ENCODE measurements at regions not wholly inside any gene's neighbourhood (a gene's known extent, or its start where the extent isn't known, plus 50 kb on each side); places are given as distances from the start of the nearest gene placed in this dataset.
"Not testable (repeated sequence)": the region's sequence is repeated elsewhere in the genome, so short reads cannot be mapped to it uniquely, and the experiment has no call there.

- DNase-seq (ENCODE audit: low spot score): no peak
These were observed 293.2 kb downstream of the FGFR2 start for GRCh38 chr10:121305066-121305465.

- DNase-seq (ENCODE audit: low spot score): no peak
These were observed 292.0 kb downstream of the FGFR2 start for GRCh38 chr10:121306159-121306673.

GRCh38 chr10:121307411-121307980, 290.7 kb downstream of the FGFR2 start:
- DNase-seq (ENCODE audit: low spot score): no peak

GRCh38 chr10:121308020-121308419, 290.2 kb downstream of the FGFR2 start:
- DNase-seq (ENCODE audit: low spot score): no peak

- DNase-seq (ENCODE audit: low spot score): no peak
These were observed 289.1 kb downstream of the FGFR2 start for GRCh38 chr10:121309164-121309563.

GRCh38 chr10:121310151-121310711, 288.0 kb downstream of the FGFR2 start:
- DNase-seq (ENCODE audit: low spot score): no peak

- no peak for DNase-seq (ENCODE audit: low spot score)
These were observed 286.3 kb downstream of the FGFR2 start for GRCh38 chr10:121311812-121312443.

- DNase-seq (ENCODE audit: low spot score): no peak
These were observed 285.7 kb downstream of the FGFR2 start for GRCh38 chr10:121312587-121312986.

- no peak for DNase-seq (ENCODE audit: low spot score)
These were observed 284.9 kb downstream of the FGFR2 start for GRCh38 chr10:121313119-121313875.

GRCh38 chr10:121316432-121316831, 281.8 kb downstream of the FGFR2 start:
- DNase-seq (ENCODE audit: low spot score): no peak

GRCh38 chr10:121317374-121317773, 280.9 kb downstream of the FGFR2 start:
- DNase-seq (ENCODE audit: low spot score): no peak

GRCh38 chr10:121322046-121322445, 276.2 kb downstream of the FGFR2 start:
- no peak for DNase-seq (ENCODE audit: low spot score)

- DNase-seq (ENCODE audit: low spot score): no peak
These were observed 275.5 kb downstream of the FGFR2 start for GRCh38 chr10:121322776-121323175.

GRCh38 chr10:121323443-121323842, 274.8 kb downstream of the FGFR2 start:
- DNase-seq (ENCODE audit: low spot score): no peak

GRCh38 chr10:121324678-121325213, 273.5 kb downstream of the FGFR2 start:
- no peak for DNase-seq (ENCODE audit: low spot score)

- no peak for DNase-seq (ENCODE audit: low spot score)
These were observed 272.6 kb downstream of the FGFR2 start for GRCh38 chr10:121325490-121326231.

- DNase-seq (ENCODE audit: low spot score): no peak
These were observed 271.3 kb downstream of the FGFR2 start for GRCh38 chr10:121326905-121327304.

GRCh38 chr10:121327727-121328126, 270.5 kb downstream of the FGFR2 start:
- no peak for DNase-seq (ENCODE audit: low spot score)

GRCh38 chr10:121329631-121330030, 268.6 kb downstream of the FGFR2 start:
- DNase-seq (ENCODE audit: low spot score): not testable (repeated sequence)

- no peak for DNase-seq (ENCODE audit: low spot score)
These were observed 267.7 kb downstream of the FGFR2 start for GRCh38 chr10:121330563-121330962.

GRCh38 chr10:121332353-121332752, 265.9 kb downstream of the FGFR2 start:
- DNase-seq (ENCODE audit: low spot score): no peak
